RCC 7860 (cell line): ENCODE measurements at regions not wholly inside any gene's neighbourhood (a gene's known extent, or its start where the extent isn't known, plus 50 kb on each side); places are given as distances from the start of the nearest gene placed in this dataset.
"Not testable (repeated sequence)": the region's sequence is repeated elsewhere in the genome, so short reads cannot be mapped to it uniquely, and the experiment has no call there.

Source experiments
- DNase-seq: peaks from one replicate; pipeline ENCODE4 v3.0.0-alpha.2; 2015; ENCODE audit warnings: low spot score
- FAIRE-seq: peaks from 2 replicates; lab custom pipeline; 2012; peaks lifted over from hg19 to GRCh38; lab: Jason Lieb, UNC

DNA sequence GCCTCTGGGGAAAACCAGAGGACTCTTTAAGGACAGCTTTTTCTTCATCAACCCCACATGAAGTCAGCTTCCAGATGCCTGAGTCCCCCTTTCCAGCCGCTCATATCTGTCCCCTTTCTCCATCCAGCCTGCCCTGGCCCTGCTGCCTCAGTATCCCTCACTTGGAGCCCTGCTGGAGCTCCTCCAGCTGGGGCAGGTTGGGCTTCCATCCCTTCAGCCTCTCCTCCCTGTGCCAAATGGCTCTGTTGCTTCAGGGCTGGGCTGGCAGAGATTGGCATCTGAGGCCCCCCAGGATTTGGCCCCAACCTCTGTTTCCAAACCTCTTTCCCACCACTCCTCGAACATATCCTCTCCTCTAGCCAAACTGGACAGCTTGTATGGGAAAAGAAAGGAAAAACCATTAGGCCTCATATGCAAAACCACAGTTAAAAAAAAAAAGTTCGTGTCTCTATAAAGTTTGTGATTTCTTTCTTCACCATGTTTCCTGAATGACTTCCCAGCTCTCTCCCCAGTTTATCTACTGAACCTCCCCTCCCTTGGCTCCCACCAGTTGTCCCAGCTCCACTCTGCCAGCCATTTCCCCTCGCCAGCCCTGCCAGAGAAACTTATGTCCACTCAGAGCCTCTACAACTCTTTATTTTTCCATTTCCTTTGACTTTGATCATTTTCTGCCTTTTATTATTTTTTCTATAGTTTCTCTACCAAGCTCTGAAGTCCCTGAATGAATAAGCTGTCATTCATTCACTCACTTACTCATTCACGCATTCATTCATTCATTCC, 217.9 kb downstream of the FOXD2 start:
- FAIRE-seq (no peak), DNase-seq (no peak)

DNA sequence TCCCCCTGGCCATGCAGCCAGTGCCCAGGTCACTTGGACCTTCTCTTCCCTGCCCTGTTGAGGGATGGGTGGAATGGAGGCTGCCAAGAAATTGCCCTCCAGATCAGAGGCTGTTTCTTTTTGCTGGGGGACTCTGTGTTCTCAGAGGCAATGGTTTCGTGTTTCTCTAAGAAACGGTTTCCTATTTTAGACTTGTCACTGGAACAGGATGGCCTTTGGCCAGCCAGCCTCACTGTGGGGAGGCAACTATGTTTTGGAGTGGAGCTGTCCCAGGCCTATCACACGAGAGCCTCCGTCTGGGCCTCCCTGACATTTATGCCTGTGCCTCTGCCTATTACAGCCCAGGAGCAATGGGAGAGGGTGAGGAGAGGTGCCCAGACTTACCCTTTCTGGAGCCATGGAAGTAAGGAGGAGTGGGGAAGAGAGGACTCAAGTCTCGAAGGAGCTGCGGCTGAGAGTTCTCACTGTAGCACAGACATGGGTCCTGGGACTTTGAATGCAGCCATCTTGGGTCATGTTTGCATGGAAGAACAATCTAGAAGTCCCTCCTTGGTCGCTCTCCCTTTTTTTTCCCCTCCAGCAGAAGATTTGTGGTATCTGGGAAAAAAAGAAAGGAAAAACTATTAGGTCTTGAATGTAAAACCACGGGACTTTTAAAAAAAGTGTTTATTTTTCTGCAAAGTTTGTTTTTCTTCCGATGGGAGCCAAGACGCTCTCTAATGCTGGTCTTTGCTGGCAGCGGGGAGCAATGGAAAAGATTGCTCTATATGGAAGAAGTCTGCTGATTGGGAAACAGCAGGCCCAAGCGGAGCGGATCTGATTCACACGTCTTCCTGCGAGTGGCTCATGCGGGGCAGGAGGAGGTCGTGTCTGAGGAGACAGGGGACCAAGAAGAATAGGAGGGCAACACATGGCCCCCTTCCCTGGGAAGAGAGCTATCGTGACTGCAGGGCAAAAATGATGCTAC, 219.2 kb downstream of the FOXD2 start:
- DNase-seq: no peak
- FAIRE-seq: no peak

DNA sequence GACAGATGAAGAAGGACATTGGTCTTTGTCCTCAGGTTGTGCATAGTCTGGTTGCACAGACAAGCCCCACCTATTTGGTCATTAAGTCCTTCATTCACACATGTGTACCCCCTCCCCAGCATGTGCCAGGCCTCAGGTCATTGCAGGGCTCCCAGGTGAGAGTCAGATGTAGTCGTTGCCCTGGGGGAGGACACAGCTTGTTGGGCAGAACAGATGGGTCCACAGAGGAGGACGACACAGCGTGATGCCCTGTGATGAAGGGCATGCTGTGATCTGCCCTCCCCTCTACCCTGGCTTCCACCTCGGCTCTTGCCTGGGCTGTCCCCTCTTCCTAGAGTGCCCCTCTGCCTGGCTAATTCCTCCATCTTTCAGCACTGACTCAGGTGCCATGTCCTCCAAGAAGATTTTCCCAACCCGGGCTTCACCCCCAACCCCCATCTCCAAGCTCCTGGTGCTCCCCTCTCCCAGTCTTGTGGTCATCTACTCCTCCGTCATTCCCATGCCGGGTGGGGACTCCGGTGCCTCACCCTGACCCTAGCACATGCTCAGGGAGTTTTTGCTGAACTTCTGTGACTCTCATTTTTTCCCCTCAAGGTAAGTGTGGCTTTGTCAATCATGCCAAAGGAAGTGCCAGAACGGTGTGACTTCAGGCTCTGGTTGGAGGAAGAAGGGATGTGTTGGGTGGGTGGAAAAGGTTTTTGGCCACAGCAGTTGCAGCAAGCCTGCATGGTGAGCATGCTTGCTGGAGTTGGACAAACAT, 220.5 kb downstream of the FOXD2 start:
- no peak for DNase-seq
- no peak for FAIRE-seq

DNA sequence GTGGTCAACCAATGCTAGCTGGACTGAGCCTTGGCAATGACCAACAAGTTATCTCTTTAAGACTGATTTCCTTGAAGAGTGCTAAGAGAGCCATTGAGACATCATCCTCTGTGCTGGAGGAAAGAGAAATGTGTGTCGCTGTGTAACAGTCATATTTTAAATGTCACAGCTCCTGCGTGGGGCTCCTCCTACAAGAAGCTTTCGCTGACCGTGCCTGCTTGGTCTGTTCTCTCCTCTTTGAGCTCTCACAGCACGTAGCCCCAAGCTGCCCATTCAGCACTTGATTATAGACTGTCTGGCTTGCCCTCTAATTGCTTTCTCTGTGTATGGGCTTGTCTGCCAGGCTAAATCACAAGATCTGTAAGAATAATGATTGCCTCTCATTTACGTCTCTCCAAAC, 221.3 kb downstream of the FOXD2 start:
- FAIRE-seq: no peak
- DNase-seq: no peak

DNA sequence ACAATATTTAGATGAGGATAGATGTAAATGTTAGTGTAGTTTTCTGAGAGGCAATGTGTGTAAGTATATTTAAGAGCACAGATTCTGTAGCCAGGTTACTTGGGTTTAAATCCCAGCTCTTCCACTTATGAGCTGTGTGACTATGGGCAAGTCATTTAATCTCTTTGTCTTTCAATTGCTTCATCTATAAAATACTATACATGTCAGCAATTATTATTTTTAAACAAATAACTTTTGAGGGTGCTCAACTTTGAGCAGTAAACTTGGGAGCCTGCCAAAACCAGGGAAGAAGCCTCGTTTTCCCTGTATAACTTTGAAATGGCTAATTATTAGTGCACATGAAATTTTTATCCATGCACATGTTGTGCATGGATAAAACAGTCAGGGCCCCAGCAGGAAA, 222.8 kb downstream of the FOXD2 start:
- FAIRE-seq (no peak), DNase-seq (no peak)

DNA sequence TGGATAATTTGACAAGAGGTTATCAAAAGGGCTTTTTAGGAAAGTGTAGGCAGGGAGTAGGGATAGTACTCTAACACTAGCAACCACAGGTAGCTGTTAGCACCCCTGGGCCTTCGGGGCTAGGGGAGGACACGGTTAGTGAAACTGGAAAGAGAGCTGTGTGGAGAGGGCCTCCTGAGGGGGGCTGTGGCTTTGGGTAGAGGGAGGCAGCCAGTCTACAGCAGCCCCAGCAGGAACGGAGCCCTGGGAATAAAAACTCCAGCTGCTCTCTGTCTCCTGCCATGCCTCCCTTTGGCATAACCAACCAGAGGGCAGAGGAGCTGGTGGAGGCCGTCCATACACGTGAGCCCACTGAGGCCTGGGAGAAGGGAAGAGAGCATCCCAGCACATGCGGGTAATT, 223.2 kb downstream of the FOXD2 start:
- FAIRE-seq: no peak
- DNase-seq: no peak

DNA sequence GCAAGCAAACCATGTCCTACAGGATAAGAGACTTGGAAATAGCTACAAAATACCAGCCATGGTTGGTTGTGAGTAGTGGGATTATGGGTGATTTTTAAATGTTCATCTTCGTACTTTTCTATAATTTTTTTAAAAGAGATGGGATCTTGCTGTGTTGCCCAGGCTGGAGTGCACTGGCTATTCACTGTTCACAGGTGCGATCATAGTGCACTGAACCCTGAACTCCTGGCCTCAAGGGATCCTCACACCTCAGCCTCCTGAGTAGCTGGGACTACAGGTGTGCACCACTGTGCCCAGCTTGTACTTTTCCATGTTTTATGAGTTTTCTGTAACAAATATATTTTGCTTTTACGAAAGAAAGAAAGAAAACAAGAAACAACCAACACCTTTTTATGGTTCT, 224.2 kb downstream of the FOXD2 start:
- FAIRE-seq: no peak
- no peak for DNase-seq

DNA sequence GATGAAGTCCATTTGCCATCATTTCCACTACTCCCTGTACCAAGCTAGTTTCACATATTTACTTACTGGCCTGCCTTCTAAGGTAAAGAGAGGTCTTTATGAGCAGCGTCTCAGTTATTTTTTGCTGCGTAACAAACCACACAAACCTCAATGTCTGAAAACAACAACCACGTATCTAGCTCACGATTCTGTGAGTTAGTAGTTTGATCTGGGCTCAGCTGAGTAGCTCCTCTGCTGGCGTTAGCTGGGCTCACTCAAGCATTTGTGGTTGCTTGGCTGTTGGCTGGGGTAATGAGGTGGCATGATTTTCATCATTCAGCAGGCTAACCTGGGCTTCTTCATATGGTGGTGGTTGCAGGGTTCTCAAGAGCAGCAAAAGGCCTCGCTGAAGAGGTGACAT, 225.4 kb downstream of the FOXD2 start:
- peak; percentile 50 for DNase-seq
- peak; percentile 38 for FAIRE-seq

DNA sequence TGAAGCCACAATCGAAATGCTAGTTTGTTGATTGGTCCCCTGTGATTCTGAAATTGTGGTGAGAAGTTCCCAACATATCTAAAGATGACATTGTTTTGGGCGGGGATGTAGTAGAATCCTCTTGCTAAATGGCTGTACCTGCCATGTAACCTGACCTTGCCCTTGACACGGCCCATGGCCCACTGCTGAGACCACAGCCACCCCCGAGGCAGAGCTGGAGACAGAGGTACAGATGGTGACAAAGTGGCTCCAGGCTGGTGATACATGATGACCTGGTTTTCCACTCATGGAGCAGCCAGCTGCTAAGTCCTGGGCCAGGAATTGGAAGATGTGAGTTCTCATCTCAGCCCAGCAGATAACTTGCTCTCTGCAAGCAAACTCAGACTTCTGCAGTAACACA, 226.5 kb downstream of the FOXD2 start:
- FAIRE-seq (no peak), DNase-seq (no peak)

DNA sequence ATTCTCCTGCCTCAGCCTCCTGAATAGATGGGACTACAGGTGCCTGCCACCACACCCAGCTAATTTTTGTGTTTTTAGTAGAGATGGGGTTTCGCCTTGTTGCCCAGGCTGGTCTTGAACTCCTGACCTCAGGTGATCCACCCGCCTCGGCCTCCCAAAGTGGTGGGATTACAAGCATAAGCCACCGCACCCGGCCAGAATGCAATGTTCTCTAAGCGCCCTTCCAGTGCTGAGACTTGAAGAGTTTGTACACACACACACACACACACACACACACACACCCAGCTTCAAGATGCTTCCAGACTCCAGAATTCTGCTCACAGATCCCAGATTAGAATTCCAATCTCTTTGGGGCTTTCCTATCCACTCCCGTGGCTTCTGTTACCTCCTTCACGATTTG, 227.1 kb downstream of the FOXD2 start:
- DNase-seq, FAIRE-seq: not testable (repeated sequence)

DNA sequence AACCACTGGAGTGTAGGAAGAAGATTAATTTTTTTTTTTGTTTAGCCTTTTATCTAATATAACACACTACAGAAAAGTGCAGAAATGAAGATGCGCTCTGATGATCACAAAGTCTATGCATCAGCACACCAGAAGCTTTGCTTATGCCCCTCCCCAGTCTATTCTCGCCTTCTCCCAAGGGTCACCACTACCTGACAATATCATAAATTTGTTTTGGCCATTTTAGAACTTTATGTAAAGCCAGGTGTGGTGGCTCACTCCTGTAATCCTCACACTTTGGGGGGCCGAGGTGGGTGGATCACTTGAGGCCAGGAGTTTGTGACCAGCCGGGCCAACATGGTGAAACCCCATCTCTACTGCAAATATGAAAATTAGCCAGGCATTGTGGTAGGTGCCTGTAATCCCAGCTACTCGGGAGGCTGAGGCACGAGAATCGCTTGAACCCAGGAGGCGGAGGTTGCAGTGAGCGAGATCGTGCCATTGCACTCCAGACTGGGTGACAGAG, 231.3 kb downstream of the FOXD2 start:
- FAIRE-seq (no peak), DNase-seq (no peak)

DNA sequence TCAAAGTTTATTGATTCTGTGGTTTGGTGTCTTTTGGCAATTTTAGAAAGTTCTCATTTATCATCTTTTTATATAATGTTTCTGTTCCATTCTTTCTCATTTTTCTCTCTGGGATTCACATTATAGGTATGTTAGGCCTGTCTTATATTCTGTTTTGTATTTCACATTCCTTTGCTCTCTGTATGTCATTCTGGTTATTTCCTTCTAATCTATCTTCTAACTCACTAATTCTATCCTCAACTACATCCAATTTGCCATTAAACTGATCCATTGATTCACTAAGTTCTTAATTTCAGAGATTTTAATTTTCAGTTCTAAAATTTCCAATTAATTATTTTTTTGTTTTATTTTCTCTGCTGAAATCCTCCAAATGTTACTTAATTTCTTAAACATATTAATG, 234.8 kb downstream of the FOXD2 start:
- DNase-seq (no peak), FAIRE-seq (no peak)

DNA sequence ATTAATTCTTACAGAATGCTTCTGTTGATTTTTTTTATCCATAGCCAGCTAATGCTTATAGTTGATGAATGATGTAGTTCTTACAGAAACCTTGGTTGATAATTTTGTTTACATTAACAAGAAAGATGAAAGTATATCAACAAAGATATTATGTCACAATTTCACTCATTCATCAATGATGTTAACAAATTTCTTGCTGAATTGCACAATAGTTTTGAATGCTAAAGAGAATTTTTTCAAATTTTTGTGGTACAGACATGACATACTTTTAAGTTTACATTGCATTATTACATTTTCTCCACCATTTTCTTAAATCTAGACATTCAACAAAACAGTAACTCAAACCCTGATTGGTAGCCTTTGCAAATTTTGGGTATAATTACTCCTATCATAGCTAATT, 236.3 kb downstream of the FOXD2 start:
- DNase-seq (no peak), FAIRE-seq (no peak)

DNA sequence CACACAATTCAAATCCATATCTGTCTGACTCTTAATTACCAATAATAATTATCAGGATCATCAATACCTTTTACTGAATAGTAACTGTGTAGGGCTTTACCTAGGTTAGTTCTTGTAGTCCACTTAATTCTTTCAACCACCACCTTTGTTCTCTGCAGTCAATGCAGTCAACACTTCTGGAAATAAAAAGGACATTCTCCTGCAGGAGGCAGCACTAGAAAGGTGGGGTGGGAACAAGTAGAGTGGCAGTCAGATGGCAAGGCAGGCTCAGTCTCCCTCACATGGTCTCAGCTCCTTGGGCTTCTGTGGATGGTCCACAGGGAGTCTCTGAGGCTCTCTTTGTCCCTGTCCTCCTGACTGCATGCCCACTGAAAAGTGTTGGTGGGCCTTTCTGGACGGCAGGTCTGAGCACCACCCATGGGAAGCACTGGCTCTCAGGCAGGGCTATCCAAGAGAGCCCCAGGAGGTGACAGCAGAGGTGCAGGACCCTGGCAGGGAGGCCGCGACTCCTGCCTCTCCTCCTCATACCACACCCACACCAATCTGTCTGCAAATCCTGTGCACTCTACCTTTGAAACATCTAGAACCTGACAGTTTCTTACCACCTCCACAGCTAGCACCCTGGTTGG, 237.3 kb downstream of the FOXD2 start:
- no peak for DNase-seq
- FAIRE-seq: no peak

DNA sequence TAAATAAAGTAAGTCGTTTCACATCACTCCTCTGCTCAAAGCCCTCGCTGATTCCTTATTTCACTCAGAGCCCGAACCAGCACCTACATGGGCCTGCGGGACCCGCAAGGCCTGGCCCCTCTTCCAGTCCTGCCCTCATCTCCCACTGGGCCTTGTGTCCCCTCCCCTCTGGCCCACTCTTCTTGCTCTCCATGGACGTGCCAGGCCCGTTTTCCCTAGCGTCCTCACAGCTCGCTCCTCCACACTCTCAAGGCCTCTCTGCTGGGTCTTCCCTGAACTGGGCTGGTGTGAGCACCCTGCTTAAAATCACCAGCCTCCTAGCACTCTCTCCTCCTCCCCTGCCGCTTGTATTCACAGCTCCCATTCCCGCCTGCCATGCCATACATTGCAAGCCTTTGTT, 237.9 kb downstream of the FOXD2 start:
- no peak for FAIRE-seq
- DNase-seq: no peak

DNA sequence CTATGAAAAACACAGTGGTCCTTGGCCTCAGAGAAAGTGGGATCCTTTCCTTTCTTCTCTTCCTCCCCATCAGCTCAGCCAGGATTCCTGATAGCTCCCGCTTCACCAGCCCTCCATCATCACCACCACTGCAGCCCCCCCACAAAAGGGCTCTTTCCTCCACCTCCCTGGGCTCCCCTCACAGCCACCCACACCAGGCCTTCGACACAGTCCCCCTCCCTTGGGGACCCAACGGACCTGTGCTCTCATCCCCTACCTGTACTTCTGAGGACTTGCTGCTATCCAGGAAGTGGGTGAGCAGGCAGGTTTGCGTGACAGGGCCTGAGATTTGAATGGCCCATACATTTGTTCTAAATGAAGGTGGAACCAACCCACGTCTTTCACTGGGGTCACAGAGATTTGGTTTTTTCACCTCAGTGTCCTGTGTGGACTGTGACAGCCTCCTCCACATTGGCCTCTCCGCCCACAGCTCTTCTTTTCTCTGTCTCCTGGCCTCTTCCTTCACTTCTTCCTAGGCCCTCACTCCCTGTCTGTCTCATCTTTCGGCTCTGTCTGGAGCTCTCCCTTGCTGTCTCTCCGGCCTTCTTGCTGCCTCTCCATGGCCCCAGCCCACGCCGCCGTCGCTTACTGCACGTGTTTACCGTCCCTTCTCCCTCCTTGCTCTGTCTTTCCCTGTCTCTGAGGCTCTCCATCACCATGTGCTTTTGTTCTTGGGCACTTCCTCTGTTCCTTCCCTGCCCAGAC, 238.6 kb downstream of the FOXD2 start:
- FAIRE-seq: no peak

DNA sequence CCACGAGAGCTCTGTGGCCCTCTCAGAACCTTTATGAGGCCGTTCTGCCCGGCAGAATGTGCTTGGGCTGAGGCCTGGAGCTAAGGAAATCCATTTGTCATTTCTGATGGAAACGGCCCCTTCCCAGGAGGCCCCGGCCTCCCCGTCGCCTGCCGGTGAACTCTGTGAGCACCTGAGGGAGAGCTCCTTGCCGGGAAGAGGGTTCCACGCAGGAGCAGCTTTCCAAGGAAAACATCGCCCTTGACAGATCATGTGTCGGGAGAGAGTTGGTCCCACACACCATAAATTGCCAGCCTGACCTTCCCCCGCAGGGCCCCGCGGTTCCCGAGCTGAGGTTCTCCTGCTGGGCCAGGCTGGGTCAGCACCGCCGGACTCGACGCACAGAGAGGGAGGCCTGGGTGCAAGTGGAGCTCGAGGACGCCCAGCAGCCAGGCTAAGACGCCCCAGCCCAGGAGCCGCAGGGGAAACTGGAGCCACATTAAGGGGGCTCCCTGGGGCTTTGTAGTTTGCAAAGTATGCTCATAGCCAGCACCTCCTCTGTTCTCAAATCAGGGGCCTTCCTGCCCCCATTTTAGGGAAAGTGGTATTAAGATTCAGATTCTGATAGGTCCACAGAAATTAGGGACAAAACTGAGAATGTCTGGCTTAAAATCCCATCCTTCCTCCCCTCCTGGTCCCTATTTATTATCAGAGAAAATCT, 239.5 kb downstream of the FOXD2 start:
- no peak for DNase-seq
- no peak for FAIRE-seq

More for the DNA sequence above, 238.6 kb downstream of the FOXD2 start:
- DNase-seq: no peak

DNA sequence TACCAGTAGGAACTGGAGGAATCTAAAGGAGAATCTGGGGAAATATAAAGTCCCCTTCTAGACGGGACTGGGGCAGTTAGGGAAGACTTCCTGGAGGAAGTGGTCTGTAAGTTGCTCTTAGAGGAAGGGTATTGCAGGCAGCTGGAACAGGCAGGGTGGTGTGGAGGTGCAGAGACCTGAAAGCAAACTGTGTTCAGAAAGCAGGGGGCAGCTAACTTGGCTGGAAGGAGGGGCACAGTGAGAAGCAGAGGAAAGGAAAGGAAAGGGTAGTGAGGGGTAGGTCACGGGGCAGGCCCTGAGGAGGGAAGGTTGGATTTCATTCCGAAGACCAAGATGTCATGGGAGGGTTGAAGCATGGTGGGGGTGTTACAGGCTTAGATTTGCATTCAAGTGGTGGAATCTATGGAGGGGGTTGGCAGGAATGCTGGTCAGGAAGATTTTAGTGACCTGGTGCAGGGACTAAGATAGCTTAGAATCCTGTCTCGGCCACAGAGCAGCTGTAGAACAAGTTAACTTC, 240.7 kb downstream of the FOXD2 start:
- FAIRE-seq (no peak), DNase-seq (no peak)

DNA sequence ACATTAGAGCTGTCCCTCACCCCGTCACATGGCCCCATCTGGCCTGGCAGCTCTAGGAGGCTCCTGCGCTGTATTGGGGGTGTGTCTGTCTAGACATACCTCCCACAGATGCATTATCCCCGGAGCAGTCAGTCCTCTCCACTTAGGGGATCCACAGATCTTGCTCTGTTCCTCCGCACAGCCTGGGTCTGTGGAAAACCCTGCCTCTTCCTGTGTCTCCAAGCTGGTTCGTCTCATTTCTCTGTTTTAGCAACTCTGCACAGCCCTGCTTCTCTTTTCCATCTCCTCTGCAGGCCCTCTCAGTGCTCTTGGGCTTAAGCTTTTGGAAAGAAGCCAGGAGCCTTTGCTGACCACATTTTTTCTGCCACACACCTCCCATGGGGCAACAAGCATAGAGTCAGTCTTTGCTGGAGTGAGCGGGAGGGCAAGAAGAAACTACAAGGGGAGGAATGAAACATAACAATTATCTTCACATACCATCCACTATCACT, 241.5 kb downstream of the FOXD2 start:
- DNase-seq: no peak
- no peak for FAIRE-seq
